ENCODE measurements at regions not wholly inside any gene's neighbourhood (a gene's known extent, or its start where the extent isn't known, plus 50 kb on each side); places are given as distances from the start of the nearest gene placed in this dataset.

GRCh38 chr4:113828702-113829101 is 67.2 kb upstream of the CAMK2D start:
- POLR2A ChIA-PET: interaction anchor here (0.8 kb wide), 1 partner anchor 9 kb away, joined by 3 read pairs; no protein-coding TSS in a partner anchor

GRCh38 chr4:113827285-113827684 is 65.7 kb upstream of the CAMK2D start:
- TF ChIP-seq CTCF (IDR thresholded peaks at IDR 0.05; ENCODE audit: unreplicated experiment): no peak
- Mint-ChIP-seq H3K4me3 (ENCODE audit: unreplicated experiment) (no peak overlapping the region), H3K4me1 (ENCODE audit: insufficient read depth, unreplicated experiment) (peaks cover 6% of the 10 kb centered on the region), H3K27ac (ENCODE audit: low read depth, unreplicated experiment) (no peak overlapping the region), H3K36me3 (ENCODE audit: insufficient read depth, unreplicated experiment) (no peaks in the 10 kb centered on the region), H3K27me3 (ENCODE audit: insufficient read depth, unreplicated experiment) (no peaks in the 10 kb centered on the region), H3K9me3 (ENCODE audit: unreplicated experiment) (no peaks in the 10 kb centered on the region)
- no peak for DNase-seq (ENCODE audit: unreplicated experiment)
- intact Hi-C loops (cut with micrococcal nuclease): no loop called here
- CTCF ChIA-PET: interaction anchor here (0.9 kb wide), 1 partner anchor 10 kb away, joined by 3 read pairs; no protein-coding TSS in a partner anchor
- no TSS peak for BruUV-seq (replicated peaks)
- POLR2A ChIA-PET: interaction anchor here (0.8 to 1.4 kb wide), 2 partner anchors 10 to 92 kb away, joined by 3 to 4 read pairs; no protein-coding TSS in a partner anchor

More at GRCh38 chr4:113828702-113829101, 67.2 kb upstream of the CAMK2D start:
- Mint-ChIP-seq H3K27ac (ENCODE audit: low read depth, unreplicated experiment) (no peak overlapping the region), H3K4me1 (ENCODE audit: insufficient read depth, unreplicated experiment) (no peaks in the 10 kb centered on the region), H3K4me3 (ENCODE audit: unreplicated experiment) (no peak overlapping the region), H3K36me3 (ENCODE audit: insufficient read depth, unreplicated experiment) (no peaks in the 10 kb centered on the region), H3K27me3 (ENCODE audit: insufficient read depth, unreplicated experiment) (no peaks in the 10 kb centered on the region), H3K9me3 (ENCODE audit: unreplicated experiment) (no peaks in the 10 kb centered on the region)
- no peak for TF ChIP-seq CTCF (IDR thresholded peaks at IDR 0.05; ENCODE audit: unreplicated experiment)
- CTCF ChIA-PET: no interaction called here
- intact Hi-C loops (cut with micrococcal nuclease): no loop called here
- no TSS peak for BruUV-seq (replicated peaks)
- no peak for DNase-seq (ENCODE audit: unreplicated experiment)

- Mint-ChIP-seq H3K36me3 (ENCODE audit: insufficient read depth, unreplicated experiment) (no peaks in the 10 kb centered on the region), H3K27me3 (ENCODE audit: insufficient read depth, unreplicated experiment) (no peaks in the 10 kb centered on the region), H3K27ac (ENCODE audit: low read depth, unreplicated experiment) (no peak overlapping the region), H3K9me3 (ENCODE audit: unreplicated experiment) (no peaks in the 10 kb centered on the region), H3K4me1 (ENCODE audit: insufficient read depth, unreplicated experiment) (peaks cover 14% of the 10 kb centered on the region), H3K4me3 (ENCODE audit: unreplicated experiment) (no peak overlapping the region)
- intact Hi-C loops (cut with micrococcal nuclease): no loop called here
- DNase-seq (ENCODE audit: unreplicated experiment): no peak
- CTCF ChIA-PET: interaction anchor here (0.6 to 0.9 kb wide), 3 partner anchors 10 to 732 kb away, joined by 3 to 5 read pairs (median 3); no protein-coding TSS in a partner anchor
- POLR2A ChIA-PET: interaction anchor here (0.8 to 1.4 kb wide), 2 partner anchors 11 to 93 kb away, joined by 3 to 4 read pairs; no protein-coding TSS in a partner anchor
- TF ChIP-seq CTCF (IDR thresholded peaks at IDR 0.05; ENCODE audit: unreplicated experiment): no peak
- no TSS peak for BruUV-seq (replicated peaks)
Measured at GRCh38 chr4:113826421-113826820, 64.9 kb upstream of the CAMK2D start.

- Mint-ChIP-seq H3K9me3 (ENCODE audit: unreplicated experiment) (no peaks in the 10 kb centered on the region), H3K36me3 (ENCODE audit: insufficient read depth, unreplicated experiment) (no peaks in the 10 kb centered on the region), H3K27me3 (ENCODE audit: insufficient read depth, unreplicated experiment) (no peaks in the 10 kb centered on the region), H3K4me3 (ENCODE audit: unreplicated experiment) (no peak overlapping the region), H3K27ac (ENCODE audit: low read depth, unreplicated experiment) (no peak overlapping the region), H3K4me1 (ENCODE audit: insufficient read depth, unreplicated experiment) (peaks cover 14% of the 10 kb centered on the region)
- BruUV-seq (replicated peaks): no TSS peak
- ChIA-PET POLR2A (no interaction called here), CTCF (interaction anchor here (0.6 kb wide), 1 partner anchor 838 kb away, joined by 4 read pairs; no protein-coding TSS in a partner anchor)
- intact Hi-C loops (cut with micrococcal nuclease): no loop called here
- TF ChIP-seq CTCF (IDR thresholded peaks at IDR 0.05; ENCODE audit: unreplicated experiment): no peak
- no peak for DNase-seq (ENCODE audit: unreplicated experiment)
Measured at GRCh38 chr4:113825272-113825671, 63.7 kb upstream of the CAMK2D start.

All from MCF 10A (cell line).